ENCODE measurements at regions not wholly inside any gene's neighbourhood (a gene's known extent, or its start where the extent isn't known, plus 50 kb on each side); places are given as distances from the start of the nearest gene placed in this dataset.

- Histone ChIP-seq H3K4me1 (ENCODE audit: control insufficient read depth, extremely low read depth, insufficient read depth, low read length) (no peaks in the 10 kb centered on the region), H2AFZ (ENCODE audit: control insufficient read depth, low read length) (no peak overlapping the region), H3K9me3 (ENCODE audit: control insufficient read depth, low read depth, low read length) (no peaks in the 10 kb centered on the region), H3K27ac (ENCODE audit: control insufficient read depth, insufficient read depth, low read length) (no peak overlapping the region), H3K9ac (ENCODE audit: control insufficient read depth, extremely low read depth, insufficient read depth, low read length) (no peak overlapping the region), H3K9me1 (ENCODE audit: control insufficient read depth, extremely low read depth, insufficient read depth, low read length) (no peaks in the 10 kb centered on the region), H3K36me3 (ENCODE audit: control insufficient read depth in 2 of 2, extremely low read depth in 1 of 2, insufficient read depth in 2 of 2, low read length in 2 of 2) (no peaks in the 10 kb centered on the region), H3K27me3 (ENCODE audit: control insufficient read depth, extremely low read depth, insufficient read depth, low read length) (no peaks in the 10 kb centered on the region), H3K4me3 (ENCODE audit: control insufficient read depth in 2 of 3, extremely low read depth in 1 of 3, insufficient read depth in 2 of 3, low read depth in 1 of 3, low read length in 3 of 3) (no peak overlapping the region), H3K4me2 (ENCODE audit: control insufficient read depth, extremely low read depth, insufficient read depth, low read depth, low read length) (no peak overlapping the region), H4K20me1 (ENCODE audit: control insufficient read depth, extremely low read depth, insufficient read depth, low read length) (no peaks in the 10 kb centered on the region), H3K79me2 (ENCODE audit: control insufficient read depth, insufficient read depth, low read length) (no peaks in the 10 kb centered on the region)
- FAIRE-seq (no peak), DNase-seq (ENCODE audit: low read depth, low spot score) (no peak)
- dilution Hi-C loops (cut with MboI; ENCODE audit: extremely low pct_ligation_motif_present, low sequenced_read_pairs) = no loop called here
- TF ChIP-seq CTCF (optimal IDR thresholded peaks at IDR 0.05 in 1 of 3, IDR thresholded peaks at IDR 0.05 in 1 of 3, conservative IDR thresholded peaks at IDR 0.05 in 1 of 3; ENCODE audit: extremely low read depth in 1 of 3, insufficient read depth in 2 of 3, low read length in 3 of 3) = no peak
- TF ChIP-seq EZH2 (IDR thresholded peaks at IDR 0.05; ENCODE audit: low read length) = no peak
These were observed 118.0 kb upstream of the FSCB start for GRCh38 chr14:44625098-44625497.

- dilution Hi-C loops (cut with MboI; ENCODE audit: extremely low pct_ligation_motif_present, low sequenced_read_pairs) = no loop called here
- H4K20me1 ChIP-seq (ENCODE audit: control insufficient read depth, extremely low read depth, insufficient read depth, low read length) = no peaks in the 10 kb centered on the region
- H3K4me2 ChIP-seq (ENCODE audit: control insufficient read depth, extremely low read depth, insufficient read depth, low read depth, low read length) = no peak overlapping the region
- H2AFZ ChIP-seq (ENCODE audit: control insufficient read depth, low read length) = no peak overlapping the region
- no peak overlapping the region for H3K9ac ChIP-seq (ENCODE audit: control insufficient read depth, extremely low read depth, insufficient read depth, low read length)
- H3K9me3 ChIP-seq (ENCODE audit: control insufficient read depth, low read depth, low read length) = no peaks in the 10 kb centered on the region
- TF ChIP-seq EZH2 (IDR thresholded peaks at IDR 0.05; ENCODE audit: low read length) (no peak), CTCF (optimal IDR thresholded peaks at IDR 0.05 in 1 of 3, IDR thresholded peaks at IDR 0.05 in 1 of 3, conservative IDR thresholded peaks at IDR 0.05 in 1 of 3; ENCODE audit: extremely low read depth in 1 of 3, insufficient read depth in 2 of 3, low read length in 3 of 3) (no peak)
- no peaks in the 10 kb centered on the region for H3K79me2 ChIP-seq (ENCODE audit: control insufficient read depth, insufficient read depth, low read length)
- no peak overlapping the region for H3K27ac ChIP-seq (ENCODE audit: control insufficient read depth, insufficient read depth, low read length)
- no peaks in the 10 kb centered on the region for H3K9me1 ChIP-seq (ENCODE audit: control insufficient read depth, extremely low read depth, insufficient read depth, low read length)
- no peak overlapping the region for H3K4me3 ChIP-seq (ENCODE audit: control insufficient read depth in 2 of 3, extremely low read depth in 1 of 3, insufficient read depth in 2 of 3, low read depth in 1 of 3, low read length in 3 of 3)
- FAIRE-seq (no peak), DNase-seq (ENCODE audit: low read depth, low spot score) (no peak)
- no peaks in the 10 kb centered on the region for H3K36me3 ChIP-seq (ENCODE audit: control insufficient read depth in 2 of 2, extremely low read depth in 1 of 2, insufficient read depth in 2 of 2, low read length in 2 of 2)
- H3K27me3 ChIP-seq (ENCODE audit: control insufficient read depth, extremely low read depth, insufficient read depth, low read length) = no peaks in the 10 kb centered on the region
- no peaks in the 10 kb centered on the region for H3K4me1 ChIP-seq (ENCODE audit: control insufficient read depth, extremely low read depth, insufficient read depth, low read length)
These were observed 113.3 kb upstream of the FSCB start for GRCh38 chr14:44620121-44621019.

Measured in keratinocyte (primary cell).